Activated T-cell treated with anti-CD3 and anti-CD28 coated beads for 1 hour (primary cell): ENCODE measurements at regions not wholly inside any gene's neighbourhood (a gene's known extent, or its start where the extent isn't known, plus 50 kb on each side); places are given as distances from the start of the nearest gene placed in this dataset.
"Not testable (repeated sequence)": the region's sequence is repeated elsewhere in the genome, so short reads cannot be mapped to it uniquely, and the experiment has no call there.

ENCODE experiments used
- DNase-seq: peaks from one replicate; pipeline ENCODE4 v3.0.0-alpha.2; 2020; ENCODE audit warnings: low read depth

- no peak for DNase-seq
These were observed 547.1 kb upstream of the GCFC2 start for GRCh38 chr2:76257802-76258201.

- DNase-seq = no peak
These were observed 545.9 kb upstream of the GCFC2 start for GRCh38 chr2:76256458-76257088.

GRCh38 chr2:76252704-76253103 is 542.0 kb upstream of the GCFC2 start:
- no peak for DNase-seq

- no peak for DNase-seq
These were observed 540.6 kb upstream of the GCFC2 start for GRCh38 chr2:76251342-76251741.

GRCh38 chr2:76247006-76247405 is 536.3 kb upstream of the GCFC2 start:
- no peak for DNase-seq

GRCh38 chr2:76211991-76212985 is 501.6 kb upstream of the GCFC2 start:
- no peak for DNase-seq

GRCh38 chr2:76210551-76210950 is 499.8 kb upstream of the GCFC2 start:
- DNase-seq = no peak

- no peak for DNase-seq
These were observed 493.3 kb upstream of the GCFC2 start for GRCh38 chr2:76204048-76204447.

GRCh38 chr2:76202866-76203265 is 492.2 kb upstream of the GCFC2 start:
- no peak for DNase-seq

- DNase-seq = peak; percentile 1
These were observed 487.2 kb upstream of the GCFC2 start for GRCh38 chr2:76197842-76198448.

GRCh38 chr2:76197428-76197827 is 486.7 kb upstream of the GCFC2 start:
- no peak for DNase-seq

GRCh38 chr2:76194031-76194775 is 483.5 kb upstream of the GCFC2 start:
- no peak for DNase-seq

- no peak for DNase-seq
These were observed 482.4 kb upstream of the GCFC2 start for GRCh38 chr2:76193089-76193488.

- DNase-seq = no peak
These were observed 477.8 kb upstream of the GCFC2 start for GRCh38 chr2:76188334-76189008.

GRCh38 chr2:76187415-76187814 is 476.7 kb upstream of the GCFC2 start:
- DNase-seq = no peak

GRCh38 chr2:76180676-76181075 is 470.0 kb upstream of the GCFC2 start:
- no peak for DNase-seq

GRCh38 chr2:76178610-76179009 is 467.9 kb upstream of the GCFC2 start:
- DNase-seq = no peak

GRCh38 chr2:76175295-76175694 is 464.6 kb upstream of the GCFC2 start:
- DNase-seq = no peak

- no peak for DNase-seq
These were observed 463.8 kb upstream of the GCFC2 start for GRCh38 chr2:76174505-76174904.

- DNase-seq = not testable (repeated sequence)
These were observed 462.5 kb upstream of the GCFC2 start for GRCh38 chr2:76173206-76173605.

GRCh38 chr2:76172154-76172595 is 461.5 kb upstream of the GCFC2 start:
- not testable (repeated sequence) for DNase-seq
